Kidney (tissue), 13 donors: ENCODE measurements at regions not wholly inside any gene's neighbourhood (a gene's known extent, or its start where the extent isn't known, plus 50 kb on each side); places are given as distances from the start of the nearest gene placed in this dataset.

Experiments used
- DNase-seq, 5 donors: peaks; one replicate each; pipeline ENCODE4 v3.0.0-alpha.2; 2013 to 2020
- FAIRE-seq: peaks from 2 replicates; lab custom pipeline; 2012; peaks lifted over from hg19 to GRCh38; lab: Jason Lieb, UNC
- H3K27ac ChIP-seq, 2 donors: one replicate each; pipeline ENCODE4 v1.7.0; 2013; ENCODE audit warnings: low read depth in 2 of 2, low read length in 2 of 2, inconsistent platforms in 1 of 2
- H3K27me3 ChIP-seq: one replicate; pipeline ENCODE4 v1.7.1; 2013; ENCODE audit warnings: low read length, inconsistent platforms; ENCODE audit not compliant: control insufficient read depth, insufficient read depth
- H3K36me3 ChIP-seq, 3 donors: one replicate each; pipeline versions ENCODE4 v1.7.0 to v1.7.1; 2013; ENCODE audit warnings: low read length in 3 of 3, control low read depth in 1 of 3, inconsistent platforms in 1 of 3; ENCODE audit not compliant: insufficient read depth in 3 of 3, control insufficient read depth in 2 of 3
- H3K4me1 ChIP-seq, 3 donors: one replicate each; pipeline versions ENCODE4 v1.7.0 to v1.7.1; 2013; ENCODE audit warnings: low read length in 3 of 3, inconsistent platforms in 1 of 3, low read depth in 1 of 3; ENCODE audit not compliant: control insufficient read depth in 2 of 3, insufficient read depth in 2 of 3
- H3K4me3 ChIP-seq, 3 donors: one replicate each; pipeline versions ENCODE4 v1.7.0 to v1.8.1; 2013; ENCODE audit warnings: low read length in 3 of 3, control low read depth in 1 of 3, inconsistent platforms in 1 of 3
- H3K9ac ChIP-seq, 3 donors: one replicate each; pipeline versions ENCODE4 v1.7.0 to v1.7.1; 2013; ENCODE audit warnings: low read length in 3 of 3, control low read depth in 1 of 3, inconsistent platforms in 1 of 3
- H3K9me3 ChIP-seq, 3 donors: one replicate each; pipeline versions ENCODE4 v1.7.0 to v1.7.1; 2013; ENCODE audit warnings: low read length in 3 of 3, control low read depth in 1 of 3, inconsistent platforms in 1 of 3; ENCODE audit not compliant: control insufficient read depth in 2 of 3, insufficient read depth in 1 of 3
- intact Hi-C: fragments of 100-400 bp; cut with DNase I; formaldehyde crosslinking; loops from one replicate; pipeline ENCODE4 v1.11.1; 2022
- TF ChIP-seq, protein P1 (sequence below): IDR thresholded peaks from 3 replicates; pipeline ENCODE4 v1.5.1; 2012; ENCODE audit warnings: mild to moderate bottlenecking, moderate library complexity, borderline replicate concordance; ENCODE audit not compliant: insufficient read depth; ENCODE audit errors: extremely low read depth
- donor health status: control.
- donor health status: control.
- donor health status: control.
- donor health status: control.
- donor health status: control.
- donor health status: DM: yes; HTN: yes; CAD: no.
- donor health status: Normal renal cell carcinoma (clear cell type).

DNA sequence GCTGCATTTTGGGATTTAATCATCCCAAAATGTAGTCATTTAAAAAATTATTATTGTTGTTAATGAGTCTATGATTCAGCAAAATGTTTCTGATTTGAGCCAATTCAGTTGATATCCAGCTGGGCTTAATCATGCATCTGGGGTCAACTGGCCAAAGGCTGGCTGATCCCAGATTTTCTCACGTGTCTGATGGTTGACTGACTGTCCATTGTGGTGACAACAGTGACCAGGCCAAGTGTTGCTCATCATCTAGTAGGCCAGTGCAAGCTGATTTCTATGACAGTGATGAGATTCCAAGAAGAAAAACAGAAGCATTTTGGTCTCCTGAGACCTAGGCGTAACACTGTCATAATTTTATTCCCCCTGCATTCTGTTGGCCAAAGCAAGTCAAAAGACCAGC, 80.1 kb upstream of the ZC3H11B start:
- FAIRE-seq, result no peak
- Histone ChIP-seq H3K4me1 (no peaks in the 10 kb centered on the region), H3K27me3 (no peaks in the 10 kb centered on the region), H3K9me3 (no peaks in the 10 kb centered on the region), H3K4me3 (no peak overlapping the region), H3K27ac (no peak overlapping the region), H3K9ac (no peak overlapping the region), H3K36me3 (no peaks in the 10 kb centered on the region)
- DNase-seq, result no peak
- intact Hi-C loops, result no loop called here
- TF ChIP-seq, protein P1, sequence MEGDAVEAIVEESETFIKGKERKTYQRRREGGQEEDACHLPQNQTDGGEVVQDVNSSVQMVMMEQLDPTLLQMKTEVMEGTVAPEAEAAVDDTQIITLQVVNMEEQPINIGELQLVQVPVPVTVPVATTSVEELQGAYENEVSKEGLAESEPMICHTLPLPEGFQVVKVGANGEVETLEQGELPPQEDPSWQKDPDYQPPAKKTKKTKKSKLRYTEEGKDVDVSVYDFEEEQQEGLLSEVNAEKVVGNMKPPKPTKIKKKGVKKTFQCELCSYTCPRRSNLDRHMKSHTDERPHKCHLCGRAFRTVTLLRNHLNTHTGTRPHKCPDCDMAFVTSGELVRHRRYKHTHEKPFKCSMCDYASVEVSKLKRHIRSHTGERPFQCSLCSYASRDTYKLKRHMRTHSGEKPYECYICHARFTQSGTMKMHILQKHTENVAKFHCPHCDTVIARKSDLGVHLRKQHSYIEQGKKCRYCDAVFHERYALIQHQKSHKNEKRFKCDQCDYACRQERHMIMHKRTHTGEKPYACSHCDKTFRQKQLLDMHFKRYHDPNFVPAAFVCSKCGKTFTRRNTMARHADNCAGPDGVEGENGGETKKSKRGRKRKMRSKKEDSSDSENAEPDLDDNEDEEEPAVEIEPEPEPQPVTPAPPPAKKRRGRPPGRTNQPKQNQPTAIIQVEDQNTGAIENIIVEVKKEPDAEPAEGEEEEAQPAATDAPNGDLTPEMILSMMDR, result no peak

DNA sequence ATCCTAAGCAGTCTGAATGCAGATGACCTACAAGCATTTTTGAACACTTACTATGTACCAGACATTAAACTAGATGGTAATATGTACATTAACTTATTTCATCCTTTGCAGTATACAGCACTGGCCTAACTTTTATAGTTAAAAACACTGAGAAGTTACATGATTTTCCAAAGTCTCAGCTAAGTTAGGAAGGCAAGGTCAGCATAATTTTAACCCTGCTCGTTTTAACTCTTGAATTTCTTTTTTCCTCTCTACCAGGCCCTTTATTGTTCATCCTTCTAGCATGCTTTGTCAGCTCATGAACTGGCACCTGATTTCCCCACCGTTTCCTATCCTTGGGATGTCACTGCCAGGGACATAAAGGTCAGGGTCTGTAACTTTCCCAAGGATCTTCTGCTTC, 76.9 kb upstream of the ZC3H11B start:
- DNase-seq (no peak), FAIRE-seq (no peak)
- H3K4me1 ChIP-seq, result no peaks in the 10 kb centered on the region
- TF ChIP-seq, protein P1, result no peak
- no peak overlapping the region for H3K9ac ChIP-seq
- H3K9me3 ChIP-seq, result no peaks in the 10 kb centered on the region
- no peaks in the 10 kb centered on the region for H3K27me3 ChIP-seq
- H3K27ac ChIP-seq, result no peak overlapping the region
- no peak overlapping the region for H3K4me3 ChIP-seq
- intact Hi-C loops, result no loop called here
- H3K36me3 ChIP-seq, result no peaks in the 10 kb centered on the region

DNA sequence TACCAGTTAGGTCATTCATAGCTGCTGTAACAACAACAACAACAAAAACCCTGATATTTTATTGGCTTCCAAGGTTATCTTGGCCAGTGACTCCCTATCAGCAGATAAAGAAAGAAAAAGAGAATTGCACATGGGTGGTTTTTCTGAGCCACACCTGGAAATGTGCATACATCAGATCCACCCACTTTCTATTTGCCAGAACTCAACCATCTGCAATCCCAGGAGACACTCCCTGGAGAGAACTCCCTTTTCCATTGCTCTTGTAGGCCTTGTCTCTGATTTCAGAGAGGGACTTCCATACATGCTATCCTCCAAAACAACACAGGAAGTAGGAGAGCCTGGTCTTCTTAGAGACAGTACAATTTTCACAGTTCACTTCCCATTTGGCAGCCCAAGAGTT, 74.9 kb upstream of the ZC3H11B start:
- no peak overlapping the region for H3K27ac ChIP-seq
- FAIRE-seq (no peak), DNase-seq (no peak)
- H3K9ac ChIP-seq, result no peak overlapping the region
- no peak overlapping the region for H3K4me3 ChIP-seq
- intact Hi-C loops, result no loop called here
- H3K36me3 ChIP-seq, result no peaks in the 10 kb centered on the region
- no peaks in the 10 kb centered on the region for H3K27me3 ChIP-seq
- H3K9me3 ChIP-seq, result no peaks in the 10 kb centered on the region
- TF ChIP-seq, protein P1, result no peak
- no peaks in the 10 kb centered on the region for H3K4me1 ChIP-seq

- no peaks in the 10 kb centered on the region for H3K9me3 ChIP-seq
- intact Hi-C loops, result no loop called here
- DNase-seq (no peak), FAIRE-seq (no peak)
- H3K4me1 ChIP-seq, result no peaks in the 10 kb centered on the region
- TF ChIP-seq, protein P1, result no peak
- no peaks in the 10 kb centered on the region for H3K36me3 ChIP-seq
- no peak overlapping the region for H3K9ac ChIP-seq
- no peaks in the 10 kb centered on the region for H3K27me3 ChIP-seq
- H3K4me3 ChIP-seq, result no peak overlapping the region
- no peak overlapping the region for H3K27ac ChIP-seq
These were observed 73.3 kb upstream of the ZC3H11B start for GRCh38 chr1:219686171-219686570.
